GM21367 (cell line): ENCODE measurements at regions not wholly inside any gene's neighbourhood (a gene's known extent, or its start where the extent isn't known, plus 50 kb on each side); places are given as distances from the start of the nearest gene placed in this dataset.

Experiments used
- ATAC-seq: cut with Tn5 transposase; IDR thresholded peaks from one replicate; pipeline ENCODE4 v1.9.1; 2021; ENCODE audit not compliant: unreplicated experiment

DNA sequence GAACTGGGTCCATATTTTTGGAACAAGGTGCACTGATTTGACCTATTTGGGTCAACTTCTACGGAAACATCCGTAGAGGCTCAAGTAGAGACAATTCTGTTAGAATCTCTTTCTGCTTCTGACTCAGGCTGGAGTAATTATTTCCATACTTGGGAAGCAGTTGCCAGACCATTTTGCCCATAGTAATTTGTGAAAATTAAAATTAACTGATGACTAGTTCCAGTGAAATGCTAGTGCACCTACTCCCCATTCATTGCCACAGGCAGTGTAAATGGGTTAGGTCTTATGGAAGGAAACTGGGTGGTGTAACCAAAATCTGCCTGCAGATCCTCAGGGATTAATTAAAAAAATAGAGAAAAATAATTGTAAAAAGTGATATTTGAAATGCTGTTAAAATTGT, 201.1 kb downstream of the TENT4A start:
- ATAC-seq = no peak

DNA sequence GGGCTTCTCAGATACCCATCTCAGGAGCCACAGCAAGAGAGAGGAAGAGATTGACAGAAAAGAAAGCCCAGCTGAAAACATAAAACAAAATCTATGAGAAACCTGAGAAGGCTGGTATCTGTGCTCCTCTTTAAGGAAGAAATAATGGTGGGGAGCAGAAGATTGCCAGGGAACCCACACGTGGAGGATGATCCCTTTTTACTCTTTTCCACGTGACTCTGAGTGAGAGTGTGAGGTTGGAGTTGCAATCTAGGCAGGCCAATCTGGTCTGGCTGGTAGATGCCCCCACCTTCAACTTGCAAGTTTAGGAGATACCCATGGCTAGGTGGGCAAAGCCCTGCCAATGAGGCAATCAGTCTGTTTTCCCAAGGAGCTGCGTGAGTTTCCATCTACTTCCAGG, 202.3 kb downstream of the TENT4A start:
- no peak for ATAC-seq

DNA sequence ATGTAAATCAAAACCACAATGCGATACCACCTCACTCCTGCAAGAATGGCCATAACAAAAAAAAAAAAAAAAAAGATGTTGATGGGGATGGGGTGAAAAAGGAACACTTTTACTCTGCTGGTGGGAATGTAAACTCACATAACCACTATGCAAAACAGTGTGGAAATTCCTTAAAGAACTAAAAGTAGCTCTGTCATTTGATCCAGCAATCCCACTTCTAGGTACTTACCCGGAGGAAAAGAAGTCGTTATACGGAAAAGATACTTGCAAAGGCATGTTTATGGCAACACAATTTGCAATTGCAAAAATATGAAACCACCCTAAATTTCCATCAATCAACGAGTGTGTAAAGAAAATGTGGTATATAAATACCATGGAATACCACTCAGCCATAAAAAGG, 205.0 kb downstream of the TENT4A start:
- ATAC-seq = no peak

DNA sequence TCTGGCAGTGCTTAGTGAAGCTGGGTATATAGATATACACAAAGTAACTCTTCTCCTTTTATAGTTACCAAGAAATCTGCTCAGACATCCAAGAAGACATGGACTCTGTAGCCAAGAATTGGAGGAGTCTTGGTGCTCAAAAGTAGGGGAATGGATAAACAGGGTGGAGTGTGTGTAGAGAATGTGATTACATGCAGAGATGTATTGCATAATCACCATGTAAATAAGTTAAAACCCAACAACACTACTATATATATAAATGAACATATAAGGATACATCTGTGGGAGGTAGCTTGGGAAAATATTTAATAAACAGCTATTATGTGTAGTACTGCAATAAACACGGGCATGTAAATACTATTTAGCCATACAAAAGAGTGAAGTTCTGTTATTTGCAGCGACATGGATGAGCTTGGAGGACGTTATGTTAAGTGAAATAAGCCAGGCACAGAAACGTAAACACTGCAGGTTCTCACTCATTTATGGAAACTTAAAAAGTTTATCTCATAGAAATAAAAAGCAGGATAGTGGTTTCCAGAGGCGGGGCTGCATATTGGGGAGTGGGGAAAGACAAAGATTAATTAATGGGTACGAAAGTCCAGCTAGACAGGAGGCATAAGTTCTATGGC, 207.5 kb downstream of the TENT4A start:
- no peak for ATAC-seq

DNA sequence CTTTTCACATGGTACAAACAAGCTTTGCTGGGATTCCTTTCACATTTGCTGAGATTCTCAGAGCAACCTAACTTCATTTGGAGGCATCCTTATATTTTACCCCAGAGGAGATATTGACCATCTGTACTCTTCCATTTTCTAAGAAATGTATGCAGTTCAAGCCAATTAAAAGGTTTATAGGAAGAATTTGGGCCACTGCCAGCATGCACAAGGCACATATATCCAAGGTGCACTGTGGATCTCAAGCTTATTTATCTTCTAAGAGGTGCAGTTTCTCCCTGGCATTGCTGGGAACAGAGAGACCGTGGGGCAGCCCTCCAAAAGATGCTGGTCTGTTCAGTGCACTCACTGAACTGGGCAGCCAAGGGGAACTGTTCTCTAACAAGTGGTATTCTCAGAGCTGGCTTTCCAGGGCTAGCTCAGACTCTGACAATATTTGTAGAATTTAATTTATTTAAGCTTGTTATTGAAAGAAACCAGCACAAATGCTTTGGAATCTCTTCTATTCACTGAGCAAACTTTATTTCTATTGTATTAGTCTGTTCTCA, 213.3 kb downstream of the TENT4A start:
- no peak for ATAC-seq

DNA sequence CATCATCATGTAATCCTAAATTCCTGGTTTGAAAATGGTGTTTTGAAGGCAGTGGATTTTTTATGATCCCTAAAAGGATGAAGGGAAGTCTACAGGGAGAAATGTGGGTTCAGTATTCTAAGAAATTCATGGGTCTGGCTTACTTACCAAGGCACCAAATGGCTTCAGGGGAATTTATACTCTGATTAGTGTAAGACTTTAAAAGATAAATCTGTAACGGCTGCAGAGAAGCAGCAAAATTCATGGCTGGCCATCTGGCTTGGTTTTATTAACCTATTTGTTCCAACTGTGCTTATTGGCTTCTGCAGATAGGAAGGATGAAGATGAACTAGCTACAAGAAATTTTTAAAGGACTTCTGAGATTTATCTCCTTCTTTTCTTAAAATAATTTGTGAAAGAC, 222.8 kb downstream of the TENT4A start:
- ATAC-seq = no peak

DNA sequence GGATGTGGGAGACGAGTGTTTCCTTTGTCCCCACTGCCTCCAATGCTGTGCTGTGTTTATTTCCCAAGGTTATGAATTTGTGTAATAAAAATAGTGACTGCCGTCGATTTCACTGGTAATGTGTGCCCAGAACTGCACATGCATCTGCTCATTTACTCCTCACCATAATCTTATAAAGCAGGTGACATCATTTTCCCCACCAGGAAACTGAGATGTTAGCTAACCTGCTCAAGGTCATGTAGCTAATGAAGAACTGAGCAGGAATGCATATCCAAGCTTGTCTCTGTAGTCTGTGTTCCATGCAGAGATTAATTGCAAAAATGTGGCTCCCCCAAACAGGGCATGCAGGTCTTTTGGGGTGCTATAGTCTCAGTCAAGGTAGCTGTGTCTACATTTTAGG, 224.4 kb downstream of the TENT4A start:
- no peak for ATAC-seq

DNA sequence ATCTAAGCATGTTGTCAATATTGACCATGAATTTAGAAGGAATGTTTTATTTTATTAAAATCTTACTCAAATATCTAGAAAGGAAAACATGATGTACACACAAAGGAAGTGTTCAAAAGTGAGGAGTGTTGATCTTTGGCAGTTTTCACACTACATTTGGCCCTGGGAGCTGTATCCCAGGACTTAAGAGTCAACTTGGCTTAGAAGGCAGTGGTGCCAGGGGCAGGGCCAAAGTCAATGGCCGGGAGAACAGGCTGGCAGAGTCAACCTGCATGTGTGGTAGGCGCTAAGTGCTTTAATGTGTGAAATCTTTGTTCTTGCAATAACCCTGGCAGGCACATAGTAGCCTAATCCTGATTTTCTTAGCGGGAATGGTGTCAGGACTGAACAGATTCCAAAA, 228.4 kb downstream of the TENT4A start:
- no peak for ATAC-seq

DNA sequence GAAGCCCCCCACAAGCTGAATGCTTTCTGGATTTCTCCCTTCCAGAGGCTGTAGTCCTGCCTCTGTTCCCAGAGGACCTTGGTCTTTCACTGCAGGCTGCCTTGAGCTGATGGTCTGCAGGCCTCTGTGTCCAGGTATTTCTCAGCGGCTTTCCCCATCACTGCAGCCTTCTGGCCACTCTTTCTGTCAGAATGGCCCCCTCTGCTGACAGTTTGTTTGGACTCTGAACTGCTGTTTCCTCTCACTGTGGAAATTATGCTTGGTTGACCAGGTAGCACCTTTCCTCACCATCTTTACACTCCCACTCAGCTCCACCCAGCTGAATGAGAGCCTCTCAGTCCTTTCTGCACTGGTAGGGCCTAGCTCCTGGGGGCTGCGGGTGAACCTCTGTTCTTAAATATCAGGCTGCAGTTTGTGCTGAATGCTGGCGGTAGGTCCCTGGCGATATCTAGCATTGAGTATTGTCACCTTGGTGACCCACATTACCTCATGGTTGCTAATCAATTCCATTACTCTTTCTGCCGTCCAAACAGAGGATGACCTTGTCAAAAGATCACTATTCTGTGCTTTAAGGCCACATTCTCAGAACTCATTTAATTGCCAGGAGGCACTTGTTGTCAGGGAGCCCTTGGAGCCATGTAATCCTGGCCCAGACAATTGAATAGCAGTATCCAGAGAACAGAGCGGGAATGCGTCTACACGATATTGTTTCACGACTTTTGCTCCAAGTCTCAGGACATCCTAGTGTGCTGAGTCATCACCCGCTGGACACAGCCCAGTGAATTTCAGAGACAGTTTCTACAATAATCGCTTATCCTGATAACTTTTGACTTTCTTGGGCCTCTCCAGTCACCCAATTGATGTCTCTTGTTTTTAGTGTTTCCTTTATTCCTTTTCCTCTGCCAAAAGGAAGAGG, 230.2 kb downstream of the TENT4A start:
- ATAC-seq = no peak

DNA sequence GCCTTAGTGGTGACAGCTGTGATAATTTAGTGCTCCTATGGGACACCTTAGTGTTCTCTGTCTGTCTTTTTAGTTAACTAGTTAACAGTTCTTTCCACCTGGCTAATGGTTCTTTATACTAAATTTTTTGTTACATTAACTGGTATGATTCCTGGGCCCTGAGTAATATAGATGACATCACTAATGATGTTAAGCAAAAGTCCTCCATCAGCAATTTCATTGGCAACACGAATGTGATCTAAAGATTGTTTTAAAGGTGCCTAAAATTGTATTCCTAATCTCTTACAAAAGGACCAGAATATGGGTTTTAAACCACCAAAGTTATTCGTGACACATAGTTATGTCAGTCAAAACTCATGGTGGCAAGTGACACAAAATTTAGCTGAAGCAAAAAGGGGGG, 235.3 kb downstream of the TENT4A start:
- no peak for ATAC-seq

DNA sequence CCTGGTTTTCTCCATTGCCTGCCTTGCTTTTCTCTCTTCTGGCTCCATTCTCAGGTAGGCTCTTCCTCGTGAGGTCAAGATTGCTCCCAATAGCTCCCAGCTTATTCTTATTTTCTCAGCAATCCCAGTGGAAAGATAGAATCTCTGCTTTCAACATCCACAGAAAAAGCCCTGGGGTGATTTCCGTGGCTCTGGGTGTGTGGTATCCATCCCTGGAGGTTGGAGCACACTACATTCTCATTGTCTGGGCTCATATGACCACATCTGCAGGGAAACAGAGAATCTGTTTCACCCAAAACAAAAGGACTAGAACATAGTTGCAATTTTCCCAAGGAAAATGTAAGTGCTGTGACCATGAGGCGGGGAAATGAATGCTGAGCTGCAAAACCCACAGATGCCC, 236.0 kb downstream of the TENT4A start:
- no peak for ATAC-seq

DNA sequence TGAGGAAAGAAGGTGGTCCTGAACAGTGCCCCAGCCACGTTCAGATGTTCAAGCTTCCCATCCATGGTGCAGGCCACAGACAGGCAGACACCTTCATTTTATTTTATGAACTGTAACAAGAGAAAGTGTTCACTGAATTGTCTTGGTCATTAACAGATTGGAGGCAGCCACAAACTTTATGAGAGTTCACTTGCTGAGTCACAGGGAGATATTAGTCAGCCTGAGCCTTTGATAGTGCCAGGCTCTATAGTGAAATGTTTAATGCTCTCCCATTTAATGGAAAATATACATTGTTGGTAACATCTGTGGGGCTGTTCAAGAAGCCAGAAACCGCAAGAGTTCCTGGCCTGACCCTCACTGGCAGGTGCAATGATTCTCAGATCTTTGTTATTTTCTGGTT, 237.0 kb downstream of the TENT4A start:
- ATAC-seq = no peak

DNA sequence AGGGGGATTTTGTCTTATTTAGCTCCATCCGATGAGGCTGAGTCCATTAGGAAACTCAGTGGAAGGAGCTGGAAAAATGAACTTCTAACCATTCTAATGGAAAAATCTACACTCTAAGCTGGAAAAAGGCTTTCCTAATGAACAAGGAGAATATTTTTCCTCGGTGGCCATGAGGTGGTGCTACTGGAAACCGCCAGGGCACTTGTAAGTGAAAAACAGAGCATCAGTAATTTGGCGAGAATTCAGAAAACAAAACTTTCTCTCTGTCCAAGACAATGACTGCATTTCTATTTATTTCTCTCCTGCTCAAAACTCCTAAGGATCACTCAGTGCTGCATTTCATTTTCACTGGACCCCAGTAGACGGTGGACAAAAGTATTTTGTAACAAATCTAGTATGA, 237.6 kb downstream of the TENT4A start:
- ATAC-seq = no peak

DNA sequence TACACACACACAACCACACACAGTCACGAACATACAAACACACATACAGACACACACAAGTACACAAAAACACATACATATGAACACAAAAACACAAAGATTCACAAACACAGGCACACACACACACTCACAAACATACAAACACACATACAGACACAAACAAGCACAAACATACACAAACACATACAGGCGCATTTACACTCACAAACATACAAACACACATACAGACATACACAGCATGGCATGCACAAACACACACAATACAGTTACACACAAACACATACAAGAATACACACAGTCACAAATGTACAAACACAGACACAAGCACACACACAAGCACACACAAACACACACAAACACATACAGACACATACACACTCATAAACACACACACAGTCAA, 247.9 kb downstream of the TENT4A start:
- ATAC-seq = no peak

DNA sequence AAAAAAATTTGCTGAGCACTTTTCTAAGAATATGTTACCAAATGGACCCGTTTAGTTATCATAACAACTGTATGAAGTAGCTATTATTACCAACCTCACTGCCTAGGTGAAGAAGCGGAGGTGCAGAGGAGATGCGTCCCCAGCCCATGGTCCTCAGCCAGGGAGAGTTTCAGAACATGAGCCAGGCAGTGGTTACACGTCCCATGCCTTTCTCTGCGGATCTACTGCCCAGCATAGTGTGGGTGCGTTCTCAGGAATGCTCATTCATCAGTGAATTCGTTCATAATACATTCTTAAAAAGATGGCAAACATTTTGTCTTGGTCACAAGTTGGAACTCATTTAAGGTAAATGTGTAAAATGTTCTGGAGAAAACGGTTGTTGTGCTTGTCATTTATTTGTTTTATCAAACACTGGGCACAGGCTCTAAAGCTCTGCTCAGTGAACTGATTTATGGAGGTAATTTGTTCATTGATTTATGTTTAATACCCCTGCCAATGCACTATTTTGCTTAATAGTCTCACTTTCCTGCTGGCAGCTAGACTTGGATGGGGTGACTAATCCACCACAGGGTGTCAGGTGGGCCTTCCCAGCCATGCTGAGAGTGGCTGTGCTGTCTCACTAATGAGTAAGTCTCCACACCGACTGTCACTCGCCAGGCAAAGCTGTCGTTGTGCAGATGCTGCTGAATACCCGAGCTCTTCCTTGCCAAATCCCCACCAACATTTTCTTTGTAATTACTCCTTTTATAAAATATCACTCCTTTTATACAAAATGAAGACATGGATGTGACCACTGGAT, 248.8 kb downstream of the TENT4A start:
- no peak for ATAC-seq

DNA sequence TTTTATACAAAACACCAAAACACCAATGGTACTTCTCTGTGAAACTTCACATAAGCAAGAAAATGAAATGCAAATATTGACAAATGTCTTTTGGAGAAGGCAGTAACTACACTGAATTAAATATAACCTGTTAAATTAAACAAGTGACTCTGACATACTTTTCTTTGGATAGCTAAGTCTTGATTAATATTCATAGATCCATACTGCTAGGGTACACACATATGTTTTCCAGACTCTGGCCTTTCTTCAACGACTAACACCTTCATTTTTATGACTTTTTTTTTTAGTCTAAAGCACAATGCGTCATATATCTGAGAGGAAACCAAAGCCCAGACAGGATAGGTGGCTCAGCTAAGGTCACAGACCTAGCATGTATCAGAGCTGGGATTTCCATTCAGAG, 263.7 kb downstream of the TENT4A start:
- ATAC-seq = no peak

DNA sequence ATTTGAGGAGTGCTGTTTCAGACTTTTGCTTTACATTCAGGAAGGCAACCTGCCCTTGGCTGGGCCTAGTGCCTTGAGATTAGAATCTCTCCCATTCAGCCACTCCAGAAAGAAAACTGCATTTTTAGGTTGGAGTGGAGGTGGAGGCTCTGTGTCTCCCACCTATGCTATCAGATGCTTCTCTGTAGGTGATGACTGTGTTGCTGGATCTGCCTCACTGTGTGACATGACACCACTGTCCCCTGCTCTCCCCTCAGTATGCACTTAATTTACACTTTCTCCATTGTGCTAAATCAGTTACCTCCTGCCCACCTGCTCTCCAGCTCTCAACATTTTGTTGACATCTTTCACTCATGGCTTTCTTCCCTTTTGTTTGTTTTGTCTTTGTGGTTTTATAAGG, 265.8 kb downstream of the TENT4A start:
- ATAC-seq = no peak

DNA sequence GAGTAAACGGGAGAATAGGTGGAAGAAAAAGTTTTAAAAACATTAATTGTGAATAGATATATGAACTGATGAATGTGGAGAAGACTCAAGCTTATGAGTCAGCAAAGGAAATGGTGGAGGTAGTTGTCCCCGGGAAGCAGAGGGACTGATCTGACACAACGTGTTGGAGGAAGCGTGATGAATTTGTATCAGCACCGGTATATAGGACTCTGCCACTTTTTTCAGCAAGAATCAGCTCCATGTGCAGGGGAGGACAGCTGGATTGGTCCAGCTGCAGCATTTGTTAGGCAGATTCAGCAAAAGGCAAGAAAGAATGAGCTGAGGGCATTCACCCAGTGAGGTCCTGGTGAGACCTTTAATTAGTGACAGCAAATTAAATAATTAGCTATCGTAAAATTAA, 276.0 kb downstream of the TENT4A start:
- ATAC-seq = no peak

DNA sequence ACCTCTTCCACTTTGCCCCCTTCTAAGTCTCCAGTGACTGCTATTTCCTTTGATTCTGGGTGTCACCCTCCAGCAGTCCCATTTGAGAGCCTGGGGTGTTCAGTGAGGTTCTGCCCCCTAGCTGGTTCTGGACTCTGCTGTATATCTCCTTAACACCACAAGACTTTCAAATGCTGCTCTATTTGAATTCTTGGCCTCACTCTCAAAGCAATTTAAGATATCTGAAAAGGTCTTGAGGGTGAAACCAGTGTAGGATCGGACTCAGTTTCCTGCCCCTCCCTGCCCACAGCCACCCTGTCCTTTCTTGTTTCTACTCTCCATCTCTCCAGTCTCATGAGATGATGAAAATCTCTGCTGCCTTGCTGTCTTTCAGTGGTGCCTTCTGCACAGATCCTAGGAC, 280.9 kb downstream of the TENT4A start:
- no peak for ATAC-seq

DNA sequence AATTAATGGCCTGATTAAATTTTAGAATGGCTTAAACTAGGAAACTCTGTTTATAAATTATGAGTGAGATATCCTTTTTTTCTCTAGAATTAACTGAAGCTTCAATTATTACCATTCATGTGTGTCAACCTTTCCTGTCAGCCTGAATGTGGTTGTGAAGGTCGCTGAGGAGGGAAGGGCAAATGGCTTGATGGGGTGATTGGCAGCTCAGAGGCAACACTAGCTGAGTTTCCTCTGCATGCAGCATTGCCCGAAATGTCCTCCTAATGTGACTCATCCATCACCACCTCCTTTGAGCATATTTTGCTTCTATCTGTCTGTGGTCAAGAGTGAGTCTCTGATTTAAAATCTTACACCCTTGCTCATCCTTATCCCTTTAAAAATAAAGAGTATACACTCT, 281.9 kb downstream of the TENT4A start:
- no peak for ATAC-seq

DNA sequence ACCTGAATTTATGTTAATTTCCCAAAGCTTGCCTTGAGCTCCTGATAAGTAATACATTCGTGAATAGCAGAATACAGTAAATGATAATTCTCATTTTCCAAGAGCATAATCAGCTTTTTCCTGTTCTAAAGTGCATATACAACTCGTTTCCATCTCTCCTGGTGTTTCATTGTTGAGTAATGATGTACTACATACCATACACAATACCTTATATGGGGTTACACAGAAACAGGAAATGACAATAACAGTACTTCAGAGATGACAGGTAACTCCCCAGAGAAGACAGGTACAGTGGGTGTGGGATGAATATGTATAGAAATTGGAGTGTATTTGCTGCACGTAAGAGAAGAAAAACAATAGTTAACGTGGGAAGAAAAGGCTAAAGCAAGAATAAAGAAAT, 287.1 kb downstream of the TENT4A start:
- no peak for ATAC-seq

DNA sequence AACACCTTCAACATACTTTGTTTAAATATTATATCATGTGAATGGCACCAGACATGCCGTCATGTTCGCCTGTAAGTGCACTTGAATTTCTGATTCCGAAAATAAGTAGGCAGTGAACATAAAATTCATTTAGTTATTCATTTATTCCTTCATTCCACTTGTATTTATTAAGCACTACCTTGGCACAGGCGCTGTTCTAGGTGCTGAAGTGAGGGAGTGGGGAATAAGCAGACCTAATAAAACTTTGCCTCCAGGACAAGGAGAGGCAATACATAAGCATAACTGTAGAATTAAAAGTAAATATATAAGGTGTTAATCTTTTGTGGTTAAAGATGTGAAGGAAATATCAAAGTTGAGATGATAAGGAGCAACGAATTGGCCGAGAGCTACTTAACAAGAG, 297.4 kb downstream of the TENT4A start:
- no peak for ATAC-seq
